Neural progenitor cell (in vitro differentiated cells): ENCODE measurements at regions not wholly inside any gene's neighbourhood (a gene's known extent, or its start where the extent isn't known, plus 50 kb on each side); places are given as distances from the start of the nearest gene placed in this dataset.

Experiments
- CTCF ChIP-seq: fragments of 200-600 bp; sonication (generic); IDR thresholded peaks from 2 replicates; pipeline ENCODE4 v1.5.1; 2017; ENCODE audit warnings: antibody characterized with exemption, mild to moderate bottlenecking
- EZH2 ChIP-seq: fragments of 200-600 bp; sonication (generic); IDR thresholded peaks from 2 replicates; pipeline ENCODE4 v1.6.1; 2017; ENCODE audit warnings: antibody characterized with exemption, mild to moderate bottlenecking, moderate library complexity
- EZH2phosphoT487 ChIP-seq: fragments of 200-600 bp; sonication (generic); IDR thresholded peaks from 2 replicates; pipeline ENCODE4 v1.6.1; 2017; ENCODE audit warnings: antibody characterized with exemption

- TF ChIP-seq CTCF: no peak
- TF ChIP-seq EZH2phosphoT487: no peak
- TF ChIP-seq EZH2: no peak
Observed at GRCh38 chr2:138183705-138184104, 219.4 kb downstream of the HNMT start.
